ENCODE measurements at regions not wholly inside any gene's neighbourhood (a gene's known extent, or its start where the extent isn't known, plus 50 kb on each side); places are given as distances from the start of the nearest gene placed in this dataset.
"Not testable (repeated sequence)": the region's sequence is repeated elsewhere in the genome, so short reads cannot be mapped to it uniquely, and the experiment has no call there.

DNA sequence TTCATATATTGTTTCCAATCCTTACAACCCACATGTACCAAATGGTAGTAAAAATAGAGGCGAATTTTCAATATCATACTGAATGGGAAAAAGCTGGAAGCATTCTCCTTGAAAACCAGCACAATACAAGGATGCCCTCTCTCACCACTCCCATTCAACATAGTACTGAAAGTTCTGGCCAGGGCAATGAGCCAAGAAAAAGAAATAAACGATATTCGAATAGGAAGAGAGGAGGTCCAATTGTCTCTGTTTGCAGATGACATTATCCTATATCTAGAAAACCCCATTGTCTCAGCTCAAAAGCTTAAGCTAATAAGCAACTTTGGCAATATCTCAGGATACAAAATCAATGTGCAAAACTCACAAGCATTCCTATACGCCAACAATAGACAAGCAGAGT, 346.4 kb upstream of the JARID2 start:
- TF ChIP-seq, protein P1, sequence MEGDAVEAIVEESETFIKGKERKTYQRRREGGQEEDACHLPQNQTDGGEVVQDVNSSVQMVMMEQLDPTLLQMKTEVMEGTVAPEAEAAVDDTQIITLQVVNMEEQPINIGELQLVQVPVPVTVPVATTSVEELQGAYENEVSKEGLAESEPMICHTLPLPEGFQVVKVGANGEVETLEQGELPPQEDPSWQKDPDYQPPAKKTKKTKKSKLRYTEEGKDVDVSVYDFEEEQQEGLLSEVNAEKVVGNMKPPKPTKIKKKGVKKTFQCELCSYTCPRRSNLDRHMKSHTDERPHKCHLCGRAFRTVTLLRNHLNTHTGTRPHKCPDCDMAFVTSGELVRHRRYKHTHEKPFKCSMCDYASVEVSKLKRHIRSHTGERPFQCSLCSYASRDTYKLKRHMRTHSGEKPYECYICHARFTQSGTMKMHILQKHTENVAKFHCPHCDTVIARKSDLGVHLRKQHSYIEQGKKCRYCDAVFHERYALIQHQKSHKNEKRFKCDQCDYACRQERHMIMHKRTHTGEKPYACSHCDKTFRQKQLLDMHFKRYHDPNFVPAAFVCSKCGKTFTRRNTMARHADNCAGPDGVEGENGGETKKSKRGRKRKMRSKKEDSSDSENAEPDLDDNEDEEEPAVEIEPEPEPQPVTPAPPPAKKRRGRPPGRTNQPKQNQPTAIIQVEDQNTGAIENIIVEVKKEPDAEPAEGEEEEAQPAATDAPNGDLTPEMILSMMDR (IDR thresholded peaks at IDR 0.05): not testable (repeated sequence)
- not testable (repeated sequence) for TF ChIP-seq POLR2AphosphoS5 (IDR thresholded peaks at IDR 0.05; ENCODE audit: low read depth, low read length); SIN3A (IDR thresholded peaks at IDR 0.05; ENCODE audit: borderline replicate concordance, insufficient read depth, low read depth, low read length); TCF7L2 (IDR thresholded peaks at IDR 0.05; ENCODE audit: low read depth, low read length)
- TF ChIP-seq, protein P2, sequence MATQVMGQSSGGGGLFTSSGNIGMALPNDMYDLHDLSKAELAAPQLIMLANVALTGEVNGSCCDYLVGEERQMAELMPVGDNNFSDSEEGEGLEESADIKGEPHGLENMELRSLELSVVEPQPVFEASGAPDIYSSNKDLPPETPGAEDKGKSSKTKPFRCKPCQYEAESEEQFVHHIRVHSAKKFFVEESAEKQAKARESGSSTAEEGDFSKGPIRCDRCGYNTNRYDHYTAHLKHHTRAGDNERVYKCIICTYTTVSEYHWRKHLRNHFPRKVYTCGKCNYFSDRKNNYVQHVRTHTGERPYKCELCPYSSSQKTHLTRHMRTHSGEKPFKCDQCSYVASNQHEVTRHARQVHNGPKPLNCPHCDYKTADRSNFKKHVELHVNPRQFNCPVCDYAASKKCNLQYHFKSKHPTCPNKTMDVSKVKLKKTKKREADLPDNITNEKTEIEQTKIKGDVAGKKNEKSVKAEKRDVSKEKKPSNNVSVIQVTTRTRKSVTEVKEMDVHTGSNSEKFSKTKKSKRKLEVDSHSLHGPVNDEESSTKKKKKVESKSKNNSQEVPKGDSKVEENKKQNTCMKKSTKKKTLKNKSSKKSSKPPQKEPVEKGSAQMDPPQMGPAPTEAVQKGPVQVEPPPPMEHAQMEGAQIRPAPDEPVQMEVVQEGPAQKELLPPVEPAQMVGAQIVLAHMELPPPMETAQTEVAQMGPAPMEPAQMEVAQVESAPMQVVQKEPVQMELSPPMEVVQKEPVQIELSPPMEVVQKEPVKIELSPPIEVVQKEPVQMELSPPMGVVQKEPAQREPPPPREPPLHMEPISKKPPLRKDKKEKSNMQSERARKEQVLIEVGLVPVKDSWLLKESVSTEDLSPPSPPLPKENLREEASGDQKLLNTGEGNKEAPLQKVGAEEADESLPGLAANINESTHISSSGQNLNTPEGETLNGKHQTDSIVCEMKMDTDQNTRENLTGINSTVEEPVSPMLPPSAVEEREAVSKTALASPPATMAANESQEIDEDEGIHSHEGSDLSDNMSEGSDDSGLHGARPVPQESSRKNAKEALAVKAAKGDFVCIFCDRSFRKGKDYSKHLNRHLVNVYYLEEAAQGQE (IDR thresholded peaks at IDR 0.05; ENCODE audit: insufficient read depth in 1 of 2, low read depth in 2 of 2, low read length in 1 of 2): not testable (repeated sequence)
